NCI-H460 (cell line): ENCODE measurements at regions not wholly inside any gene's neighbourhood (a gene's known extent, or its start where the extent isn't known, plus 50 kb on each side); places are given as distances from the start of the nearest gene placed in this dataset.

Experiments used
- DNase-seq: peaks from one replicate; pipeline ENCODE4 v3.0.0-alpha.2; 2016; ENCODE audit warnings: low read depth; ENCODE audit errors: extremely low read depth

- no peak for DNase-seq
Observed at GRCh38 chr22:27230189-27230588, 571.4 kb downstream of the MN1 start.

- DNase-seq, result no peak
Observed at GRCh38 chr22:27231266-27231665, 570.3 kb downstream of the MN1 start.

GRCh38 chr22:27232077-27232476, 569.5 kb downstream of the MN1 start:
- no peak for DNase-seq

GRCh38 chr22:27237080-27237741, 564.3 kb downstream of the MN1 start:
- no peak for DNase-seq

GRCh38 chr22:27238935-27239510, 562.5 kb downstream of the MN1 start:
- no peak for DNase-seq

GRCh38 chr22:27239520-27239919, 562.0 kb downstream of the MN1 start:
- no peak for DNase-seq

- no peak for DNase-seq
Observed at GRCh38 chr22:27240298-27241075, 561.1 kb downstream of the MN1 start.

GRCh38 chr22:27241430-27242321, 559.9 kb downstream of the MN1 start:
- no peak for DNase-seq

GRCh38 chr22:27242474-27242873, 559.1 kb downstream of the MN1 start:
- no peak for DNase-seq

- no peak for DNase-seq
Observed at GRCh38 chr22:27242917-27243589, 558.5 kb downstream of the MN1 start.

- no peak for DNase-seq
Observed at GRCh38 chr22:27244328-27244727, 557.2 kb downstream of the MN1 start.

GRCh38 chr22:27245056-27245455, 556.5 kb downstream of the MN1 start:
- DNase-seq, result no peak

- DNase-seq, result no peak
Observed at GRCh38 chr22:27246558-27246957, 555.0 kb downstream of the MN1 start.

GRCh38 chr22:27247701-27248434, 553.7 kb downstream of the MN1 start:
- DNase-seq, result no peak

- DNase-seq, result no peak
Observed at GRCh38 chr22:27250418-27250817, 551.1 kb downstream of the MN1 start.

- no peak for DNase-seq
Observed at GRCh38 chr22:27250886-27251285, 550.7 kb downstream of the MN1 start.

GRCh38 chr22:27251563-27251962, 550.0 kb downstream of the MN1 start:
- no peak for DNase-seq

- peak; percentile 30 for DNase-seq
Observed at GRCh38 chr22:27252282-27253049, 549.1 kb downstream of the MN1 start.
